AG09319 (cell line): ENCODE measurements at regions not wholly inside any gene's neighbourhood (a gene's known extent, or its start where the extent isn't known, plus 50 kb on each side); places are given as distances from the start of the nearest gene placed in this dataset.

Source experiments
- DNase-seq: peaks from one replicate; pipeline ENCODE4 v3.0.0-alpha.2; 2010; ENCODE audit warnings: low read depth; ENCODE audit errors: extremely low read depth
- TF ChIP-seq, protein P1 (sequence below): IDR thresholded peaks from 2 replicates; pipeline ENCODE4 v1.5.1; 2011; ENCODE audit warnings: low read depth, mild to moderate bottlenecking, inconsistent platforms, low read length, moderate library complexity

DNA sequence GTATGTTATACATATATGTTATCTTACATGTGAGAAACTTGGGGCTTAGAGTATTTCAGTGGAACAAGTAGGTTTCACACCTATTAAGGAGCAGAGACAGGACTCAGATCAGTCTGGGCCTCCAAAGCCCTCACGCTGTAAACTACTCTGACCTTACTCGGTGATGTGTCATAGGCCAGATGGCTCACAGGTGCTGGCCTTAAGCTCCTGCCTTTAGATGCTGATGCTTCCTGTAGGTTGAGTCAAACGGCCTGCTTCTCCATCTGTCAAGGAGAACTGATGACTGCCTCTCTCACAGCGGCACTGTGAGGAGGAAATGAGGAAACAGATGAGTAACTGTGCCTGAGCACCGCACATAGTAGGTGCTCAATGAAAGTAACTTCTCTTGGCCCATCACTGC is 312.6 kb upstream of the COBL start:
- TF ChIP-seq, protein P1, sequence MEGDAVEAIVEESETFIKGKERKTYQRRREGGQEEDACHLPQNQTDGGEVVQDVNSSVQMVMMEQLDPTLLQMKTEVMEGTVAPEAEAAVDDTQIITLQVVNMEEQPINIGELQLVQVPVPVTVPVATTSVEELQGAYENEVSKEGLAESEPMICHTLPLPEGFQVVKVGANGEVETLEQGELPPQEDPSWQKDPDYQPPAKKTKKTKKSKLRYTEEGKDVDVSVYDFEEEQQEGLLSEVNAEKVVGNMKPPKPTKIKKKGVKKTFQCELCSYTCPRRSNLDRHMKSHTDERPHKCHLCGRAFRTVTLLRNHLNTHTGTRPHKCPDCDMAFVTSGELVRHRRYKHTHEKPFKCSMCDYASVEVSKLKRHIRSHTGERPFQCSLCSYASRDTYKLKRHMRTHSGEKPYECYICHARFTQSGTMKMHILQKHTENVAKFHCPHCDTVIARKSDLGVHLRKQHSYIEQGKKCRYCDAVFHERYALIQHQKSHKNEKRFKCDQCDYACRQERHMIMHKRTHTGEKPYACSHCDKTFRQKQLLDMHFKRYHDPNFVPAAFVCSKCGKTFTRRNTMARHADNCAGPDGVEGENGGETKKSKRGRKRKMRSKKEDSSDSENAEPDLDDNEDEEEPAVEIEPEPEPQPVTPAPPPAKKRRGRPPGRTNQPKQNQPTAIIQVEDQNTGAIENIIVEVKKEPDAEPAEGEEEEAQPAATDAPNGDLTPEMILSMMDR: no peak
- no peak for DNase-seq

DNA sequence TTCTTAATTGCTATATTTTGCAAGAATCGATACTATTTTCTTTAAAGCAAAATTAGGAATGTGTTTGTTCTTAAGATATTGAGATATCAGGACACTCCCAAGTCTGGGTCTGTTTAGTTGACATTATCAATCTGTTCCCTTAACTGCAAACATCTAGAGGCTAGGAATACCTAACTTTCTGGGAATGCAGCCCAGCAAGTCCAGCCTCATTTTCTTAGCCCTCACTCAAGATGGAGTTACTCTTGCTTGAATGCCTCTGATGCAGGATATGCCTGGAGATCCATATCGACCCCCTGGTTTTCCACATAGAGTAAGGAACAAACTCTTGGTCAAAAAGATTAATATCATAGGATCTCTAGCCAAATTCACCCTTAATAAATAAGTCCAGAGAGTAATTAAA is 305.3 kb upstream of the COBL start:
- DNase-seq: no peak
- TF ChIP-seq, protein P1: no peak

DNA sequence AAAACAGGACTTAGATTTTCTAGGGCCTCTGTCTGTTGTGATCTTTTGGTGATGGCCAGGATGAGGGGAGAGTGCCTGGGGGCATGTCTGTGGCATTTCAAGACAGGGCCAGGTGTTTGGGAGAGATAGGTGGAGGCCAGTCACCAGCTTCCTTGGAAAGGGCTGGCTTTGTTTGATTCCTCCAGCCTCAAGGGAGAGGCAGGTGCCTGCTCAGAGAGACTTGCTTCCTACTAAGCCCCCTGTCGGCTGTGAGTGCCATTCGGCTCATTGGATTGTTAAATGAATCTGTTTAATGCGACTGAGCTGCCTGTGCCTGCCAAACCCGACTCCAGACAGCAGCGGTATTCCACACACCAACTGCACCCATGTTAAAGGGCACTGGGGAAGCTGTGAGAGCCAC is 304.1 kb upstream of the COBL start:
- DNase-seq: no peak
- TF ChIP-seq, protein P1: no peak

DNA sequence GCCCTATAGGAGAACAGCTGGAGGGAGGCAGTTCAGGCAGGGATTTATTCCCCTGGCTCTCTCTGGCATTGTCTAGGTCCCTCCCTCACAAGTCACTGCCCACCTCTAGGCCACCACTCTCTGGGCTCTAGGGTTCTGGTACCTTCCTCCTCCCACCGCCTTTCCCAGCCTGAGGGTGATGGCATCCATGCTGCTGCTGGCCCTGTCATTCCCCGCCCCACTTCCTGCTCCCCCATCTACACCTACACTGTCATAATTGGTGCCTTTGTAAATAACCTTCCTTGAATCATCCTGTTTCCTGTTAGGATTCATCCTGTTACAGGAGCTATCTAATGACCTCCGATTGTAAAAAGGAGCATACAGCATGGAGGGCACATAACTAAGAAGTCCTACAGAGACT is 303.3 kb upstream of the COBL start:
- no peak for DNase-seq
- TF ChIP-seq, protein P1: no peak

DNA sequence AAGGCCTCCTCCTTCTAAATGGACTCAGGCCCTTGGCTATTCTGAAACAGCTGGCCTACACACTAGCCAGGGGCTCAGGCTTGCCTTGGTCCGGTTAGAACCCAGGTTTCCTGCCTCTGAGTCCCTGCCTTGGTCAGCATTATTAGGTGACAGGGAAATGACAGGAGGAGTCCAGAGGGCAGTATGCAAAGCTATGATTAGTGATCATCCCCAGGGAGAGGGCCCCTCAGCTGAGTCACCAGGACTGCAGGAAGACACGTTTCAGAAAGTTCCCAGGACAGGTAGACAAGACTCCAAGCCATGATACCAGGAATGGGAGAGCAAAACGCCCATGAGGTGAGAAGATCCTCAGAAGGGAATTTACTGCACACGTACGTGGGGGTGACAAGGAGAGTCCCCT is 301.1 kb upstream of the COBL start:
- TF ChIP-seq, protein P1: no peak
- no peak for DNase-seq

DNA sequence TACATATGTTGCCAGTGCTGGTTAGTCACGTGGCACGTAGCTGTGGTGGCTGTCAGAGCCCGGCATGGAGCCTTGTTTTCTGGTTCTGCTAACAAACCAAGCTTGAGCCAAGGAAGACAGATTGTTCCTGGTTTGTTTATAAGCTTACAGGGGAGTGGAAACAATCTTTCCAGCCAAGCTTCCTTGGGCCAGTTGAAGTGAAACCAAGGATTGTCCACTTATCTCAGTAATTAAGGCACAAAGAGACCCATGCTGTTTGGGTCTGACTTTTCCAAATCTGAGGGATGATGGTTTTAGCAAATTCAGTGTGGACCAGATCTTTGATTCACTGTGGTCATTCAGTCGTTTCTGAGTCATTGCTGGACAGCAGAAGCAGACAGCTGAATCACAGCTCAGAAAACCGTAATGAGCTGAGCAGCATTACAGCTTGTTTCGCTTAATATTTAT is 297.3 kb upstream of the COBL start:
- DNase-seq: no peak
- TF ChIP-seq, protein P1: no peak

DNA sequence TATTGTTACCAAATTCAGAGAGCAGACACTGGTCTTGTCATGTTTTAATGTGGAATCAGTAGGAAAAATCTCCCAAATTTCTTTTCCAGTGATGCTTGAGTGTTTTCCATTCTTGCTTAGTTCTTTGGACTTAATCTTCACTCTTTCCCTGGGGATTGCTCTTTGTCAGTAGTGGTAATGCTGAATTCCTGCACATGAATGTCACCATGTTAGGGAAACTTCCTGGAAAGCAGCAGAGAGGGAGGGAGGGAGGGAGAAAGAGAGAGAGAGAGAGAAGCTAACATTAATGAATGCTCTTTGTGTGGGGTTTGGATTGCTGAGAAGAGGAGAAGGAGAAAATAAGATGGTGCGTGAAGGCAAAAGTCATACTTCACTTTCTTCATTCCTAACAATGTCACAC is 295.3 kb upstream of the COBL start:
- DNase-seq: no peak
- TF ChIP-seq, protein P1: no peak
